Calu3 (cell line): ENCODE measurements at regions not wholly inside any gene's neighbourhood (a gene's known extent, or its start where the extent isn't known, plus 50 kb on each side); places are given as distances from the start of the nearest gene placed in this dataset.

Experiments used
- BruUV-seq: library from RNA; stranded (reverse); fragments of 400-500 nt; replicated peaks from 2 replicates; lab custom pipeline; 2021; lab: Mats Ljungman, UMichigan
- CTCF ChIA-PET: fragments of 300-600 bp; sonication (Branson Sonifier 250); formaldehyde crosslinking; loops from one replicate; lab custom pipeline; 2022; ENCODE audit warnings: antibody characterized with exemption; lab: Charles Lee
- DNase-seq: peaks from one replicate; pipeline ENCODE4 v3.0.0; 2022
- H3K27ac Mint-ChIP-seq: one replicate; pipeline ENCODE4 v1.8.0; 2022; ENCODE audit warnings: mixed read lengths; ENCODE audit not compliant: unreplicated experiment
- H3K27me3 Mint-ChIP-seq: one replicate; pipeline ENCODE4 v1.8.0; 2022; ENCODE audit warnings: mixed read lengths; ENCODE audit not compliant: unreplicated experiment
- H3K36me3 Mint-ChIP-seq: one replicate; pipeline ENCODE4 v1.8.0; 2022; ENCODE audit warnings: mild to moderate bottlenecking, moderate library complexity, mixed read lengths; ENCODE audit not compliant: insufficient read depth, unreplicated experiment
- H3K4me1 Mint-ChIP-seq: one replicate; pipeline ENCODE4 v1.8.0; 2022; ENCODE audit warnings: mild to moderate bottlenecking, low read depth, mixed read lengths; ENCODE audit not compliant: unreplicated experiment
- H3K4me3 Mint-ChIP-seq: one replicate; pipeline ENCODE4 v1.8.0; 2022; ENCODE audit warnings: mild to moderate bottlenecking, low read depth, moderate library complexity, mixed read lengths; ENCODE audit not compliant: unreplicated experiment
- H3K9me3 Mint-ChIP-seq: one replicate; pipeline ENCODE4 v1.8.0; 2022; ENCODE audit warnings: low read depth, mixed read lengths; ENCODE audit not compliant: unreplicated experiment
- CTCF ChIP-seq: fragments of 200-600 bp; IDR thresholded peaks from one replicate; pipeline ENCODE4 v1.8.0; 2022; ENCODE audit warnings: antibody characterized with exemption; ENCODE audit not compliant: unreplicated experiment
- intact Hi-C: fragments of 100-400 bp; cut with micrococcal nuclease; formaldehyde crosslinking; loops from one replicate; pipeline ENCODE4 v1.10.0; 2022; ENCODE audit not compliant: unreplicated experiment

DNA sequence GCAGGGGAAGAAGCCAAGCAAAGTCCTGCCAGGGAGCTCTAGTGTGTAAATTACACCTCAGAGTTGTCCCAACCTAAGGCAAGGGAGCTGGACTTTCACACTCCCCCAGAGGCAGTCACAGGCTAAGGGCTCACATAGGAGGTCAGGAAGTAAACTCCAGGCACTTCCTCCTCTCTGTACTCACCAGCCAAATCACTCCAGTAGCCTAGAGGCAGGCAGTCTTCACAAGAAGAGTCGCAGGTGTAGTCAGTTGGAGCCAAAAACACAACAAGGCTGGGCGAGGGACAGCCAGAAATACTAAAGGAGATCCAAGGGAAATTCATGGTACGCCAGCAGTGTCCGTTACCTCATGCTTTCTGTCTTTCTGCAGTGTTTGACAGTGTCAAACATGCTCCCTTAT is 205.0 kb downstream of the C1D start:
- CTCF ChIA-PET: no interaction called here
- intact Hi-C loops: no loop called here
- H3K4me3 Mint-ChIP-seq: no peak overlapping the region
- H3K9me3 Mint-ChIP-seq: no peaks in the 10 kb centered on the region
- TF ChIP-seq CTCF: no peak
- no peak overlapping the region for H3K27ac Mint-ChIP-seq
- DNase-seq: no peak
- H3K27me3 Mint-ChIP-seq: peaks cover 3% of the 10 kb centered on the region
- no TSS peak for BruUV-seq
- no peaks in the 10 kb centered on the region for H3K36me3 Mint-ChIP-seq
- H3K4me1 Mint-ChIP-seq: no peaks in the 10 kb centered on the region

- intact Hi-C loops: no loop called here
- DNase-seq: no peak
- peaks cover 14% of the 10 kb centered on the region for H3K27me3 Mint-ChIP-seq
- TF ChIP-seq CTCF: no peak
- BruUV-seq: no TSS peak
- H3K36me3 Mint-ChIP-seq: no peaks in the 10 kb centered on the region
- no peak overlapping the region for H3K4me3 Mint-ChIP-seq
- no peaks in the 10 kb centered on the region for H3K4me1 Mint-ChIP-seq
- CTCF ChIA-PET: no interaction called here
- no peak overlapping the region for H3K27ac Mint-ChIP-seq
- no peaks in the 10 kb centered on the region for H3K9me3 Mint-ChIP-seq
Measured at GRCh38 chr2:67858886-67859285, 203.9 kb downstream of the C1D start.

DNA sequence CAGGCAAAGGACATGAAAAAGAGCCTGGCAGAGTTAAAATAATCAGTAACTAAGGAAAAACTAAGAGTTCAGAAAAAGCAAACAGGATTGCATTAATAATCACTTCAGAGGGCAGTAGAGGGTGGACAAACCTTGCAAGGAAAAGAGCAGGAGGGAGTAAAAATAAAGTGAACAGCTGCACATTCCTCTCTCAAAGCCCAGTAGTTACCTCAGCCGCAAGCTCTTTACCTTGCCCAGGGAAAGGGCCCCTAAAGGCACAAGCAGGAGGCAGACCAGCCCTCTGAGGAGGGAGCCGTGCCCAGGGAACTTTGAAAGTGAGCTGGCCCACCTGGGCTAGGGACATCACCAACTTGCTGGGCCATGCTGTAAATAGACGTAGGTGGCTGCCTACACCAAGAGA is 196.9 kb downstream of the C1D start:
- Mint-ChIP-seq H3K9me3 (no peaks in the 10 kb centered on the region), H3K36me3 (no peaks in the 10 kb centered on the region), H3K27ac (no peak overlapping the region), H3K27me3 (peaks cover 49% of the 10 kb centered on the region), H3K4me1 (no peaks in the 10 kb centered on the region), H3K4me3 (no peak overlapping the region)
- DNase-seq: no peak
- CTCF ChIA-PET: no interaction called here
- no peak for TF ChIP-seq CTCF
- no TSS peak for BruUV-seq
- intact Hi-C loops: no loop called here

DNA sequence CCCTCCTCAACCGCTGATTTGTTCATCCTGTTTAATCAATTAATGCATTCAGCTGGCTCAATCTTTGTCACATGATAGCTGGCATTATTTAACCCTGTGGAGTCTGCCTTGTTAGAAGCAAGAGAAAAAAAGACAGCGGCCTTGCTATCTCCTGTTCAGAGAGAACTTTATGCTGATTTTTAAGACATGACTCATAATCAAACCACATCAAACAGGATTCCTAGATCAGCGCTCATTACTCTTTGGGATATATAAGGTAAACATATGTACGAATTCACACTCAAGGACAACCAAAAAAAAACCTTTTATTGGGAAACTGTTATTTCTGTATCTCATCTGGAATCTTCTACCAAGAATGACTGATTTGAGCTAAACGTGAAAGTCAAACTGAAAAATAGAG is 195.1 kb downstream of the C1D start:
- CTCF ChIA-PET: no interaction called here
- Mint-ChIP-seq H3K36me3 (no peaks in the 10 kb centered on the region), H3K9me3 (no peaks in the 10 kb centered on the region), H3K4me1 (no peaks in the 10 kb centered on the region), H3K4me3 (no peak overlapping the region), H3K27ac (no peak overlapping the region), H3K27me3 (peaks cover 47% of the 10 kb centered on the region)
- no peak for DNase-seq
- BruUV-seq: no TSS peak
- intact Hi-C loops: no loop called here
- no peak for TF ChIP-seq CTCF
